Fibroblast of skin of left biceps (primary cell): ENCODE measurements at regions not wholly inside any gene's neighbourhood (a gene's known extent, or its start where the extent isn't known, plus 50 kb on each side); places are given as distances from the start of the nearest gene placed in this dataset.

Experiments
- DNase-seq, 2 experiments: peaks; one replicate each; pipeline ENCODE4 v3.0.0-alpha.2; 2013; ENCODE audit warnings: low read depth in 2 of 2

GRCh38 chr15:96670389-96670788, 339.9 kb downstream of the NR2F2 start:
- DNase-seq: no peak

- no peak for DNase-seq
Observed at GRCh38 chr15:96672629-96673028, 342.1 kb downstream of the NR2F2 start.

- no peak for DNase-seq
Observed at GRCh38 chr15:96678386-96678785, 347.9 kb downstream of the NR2F2 start.

- DNase-seq: no peak
Observed at GRCh38 chr15:96687388-96688107, 357.0 kb downstream of the NR2F2 start.

GRCh38 chr15:96690733-96691132, 360.2 kb downstream of the NR2F2 start:
- DNase-seq: no peak

- no peak for DNase-seq
Observed at GRCh38 chr15:96692826-96693225, 362.3 kb downstream of the NR2F2 start.

GRCh38 chr15:96693515-96693914, 363.0 kb downstream of the NR2F2 start:
- no peak for DNase-seq

GRCh38 chr15:96693990-96694517, 363.6 kb downstream of the NR2F2 start:
- no peak for DNase-seq

GRCh38 chr15:96695426-96695825, 364.9 kb downstream of the NR2F2 start:
- no peak for DNase-seq

- DNase-seq: no peak
Observed at GRCh38 chr15:96699871-96700401, 369.4 kb downstream of the NR2F2 start.

GRCh38 chr15:96700555-96700954, 370.1 kb downstream of the NR2F2 start:
- DNase-seq: no peak

GRCh38 chr15:96701443-96701842, 370.9 kb downstream of the NR2F2 start:
- DNase-seq: no peak

GRCh38 chr15:96701877-96702276, 371.4 kb downstream of the NR2F2 start:
- no peak for DNase-seq

GRCh38 chr15:96702589-96702988, 372.1 kb downstream of the NR2F2 start:
- no peak for DNase-seq

- DNase-seq: no peak
Observed at GRCh38 chr15:96703091-96703490, 372.6 kb downstream of the NR2F2 start.

- no peak for DNase-seq
Observed at GRCh38 chr15:96703794-96704550, 373.5 kb downstream of the NR2F2 start.

- DNase-seq: no peak
Observed at GRCh38 chr15:96716075-96716474, 385.6 kb downstream of the NR2F2 start.

GRCh38 chr15:96716478-96716877, 386.0 kb downstream of the NR2F2 start:
- DNase-seq: no peak

GRCh38 chr15:96720251-96720650, 389.8 kb downstream of the NR2F2 start:
- DNase-seq: no peak

GRCh38 chr15:96720656-96721055, 390.2 kb downstream of the NR2F2 start:
- no peak for DNase-seq

- no peak for DNase-seq
Observed at GRCh38 chr15:96728591-96728990, 398.1 kb downstream of the NR2F2 start.

- DNase-seq: no peak
Observed at GRCh38 chr15:96732704-96733103, 402.2 kb downstream of the NR2F2 start.

GRCh38 chr15:96733721-96734120, 403.2 kb downstream of the NR2F2 start:
- DNase-seq: no peak
